Breast epithelium (tissue), 4 donors: ENCODE measurements at regions not wholly inside any gene's neighbourhood (a gene's known extent, or its start where the extent isn't known, plus 50 kb on each side); places are given as distances from the start of the nearest gene placed in this dataset.

Experiments used
- DNase-seq, 2 donors: peaks; one replicate each; pipeline ENCODE4 v3.0.0-alpha.2; 2019; ENCODE audit warnings: low spot score in 2 of 2
- H3K27ac ChIP-seq, 2 donors: fragments of 200-600 bp; sonication (generic) in 1 of 2; one replicate each; pipeline ENCODE4 v1.5.1; 2016 to 2019; ENCODE audit warnings: mild to moderate bottlenecking in 1 of 2
- H3K27me3 ChIP-seq, 2 donors: fragments of 200-600 bp; sonication (generic) in 1 of 2; one replicate each; pipeline versions ENCODE4 v1.5.1 to v1.6.0; 2017 to 2019; ENCODE audit warnings: control low read depth in 1 of 2, mild to moderate bottlenecking in 1 of 2
- H3K36me3 ChIP-seq: fragments of 200-600 bp; one replicate; pipeline ENCODE4 v1.5.1; 2019
- H3K4me1 ChIP-seq, 2 donors: fragments of 200-600 bp; sonication (generic); one replicate each; pipeline ENCODE4 v1.5.1; 2016 to 2019; ENCODE audit warnings: control low read depth in 1 of 2
- H3K4me3 ChIP-seq, 3 donors: fragments of 200-600 bp; sonication (generic); 1 replicate in 2 of 3; 2 replicates in 1 of 3; pipeline ENCODE4 v1.5.1; 2016 to 2019; ENCODE audit warnings: mild to moderate bottlenecking in 3 of 3, moderate library complexity in 2 of 3
- H3K9me3 ChIP-seq, 2 donors: fragments of 200-600 bp; sonication (generic) in 1 of 2; one replicate each; pipeline ENCODE4 v1.5.1; 2016 to 2019; ENCODE audit warnings: control low read depth in 1 of 2
- CTCF ChIP-seq, 3 donors: fragments of 450-650 bp; IDR thresholded peaks; one replicate each; pipeline ENCODE4 v1.5.1; 2016 to 2017; ENCODE audit warnings: antibody characterized with exemption in 3 of 3, mild to moderate bottlenecking in 3 of 3, moderate library complexity in 3 of 3
- POLR2A ChIP-seq: fragments of 450-650 bp; IDR thresholded peaks from one replicate; pipeline ENCODE4 v1.6.1; 2016; ENCODE audit warnings: antibody characterized with exemption, mild to moderate bottlenecking, moderate library complexity
- POLR2AphosphoS5 ChIP-seq, 3 donors: sonication (generic); formaldehyde crosslinking; IDR thresholded peaks; one replicate each; pipeline ENCODE4 v1.6.1; 2017; ENCODE audit warnings: antibody characterized with exemption in 3 of 3
- intact Hi-C: fragments of 100-400 bp; cut with DNase I; formaldehyde crosslinking; loops from one replicate; pipeline ENCODE4 v1.15.1; 2023; ENCODE audit warnings: low total_unique reads

- H3K27me3 ChIP-seq: no peaks in the 10 kb centered on the region
- no peaks in the 10 kb centered on the region for H3K9me3 ChIP-seq
- no peaks in the 10 kb centered on the region for H3K36me3 ChIP-seq
- no peaks in the 10 kb centered on the region for H3K4me1 ChIP-seq
- no peak overlapping the region for H3K4me3 ChIP-seq
- DNase-seq: no peak
- TF ChIP-seq POLR2AphosphoS5 (IDR thresholded peaks at IDR 0.05): no peak
- no peak for TF ChIP-seq POLR2A
- TF ChIP-seq CTCF (IDR thresholded peaks at IDR 0.05): no peak
- no peak overlapping the region for H3K27ac ChIP-seq
- intact Hi-C loops: no loop called here
Observed at GRCh38 chr11:81377418-81377817, 1356.2 kb downstream of the FAM181B start.

GRCh38 chr11:81373986-81374385 is 1359.7 kb downstream of the FAM181B start:
- Histone ChIP-seq H3K4me3 (no peak overlapping the region), H3K27ac (no peak overlapping the region), H3K4me1 (no peaks in the 10 kb centered on the region), H3K27me3 (no peaks in the 10 kb centered on the region), H3K9me3 (no peaks in the 10 kb centered on the region), H3K36me3 (no peaks in the 10 kb centered on the region)
- no peak for TF ChIP-seq POLR2A
- no peak for TF ChIP-seq CTCF (IDR thresholded peaks at IDR 0.05)
- TF ChIP-seq POLR2AphosphoS5 (IDR thresholded peaks at IDR 0.05): no peak
- intact Hi-C loops: no loop called here
- no peak for DNase-seq

GRCh38 chr11:81368192-81368591 is 1365.5 kb downstream of the FAM181B start:
- peaks cover 0 to 6% of the 10 kb centered on the region in 2 donors for H3K9me3 ChIP-seq
- H3K4me3 ChIP-seq: no peak overlapping the region
- TF ChIP-seq CTCF (IDR thresholded peaks at IDR 0.05) (no peak), POLR2A (no peak), POLR2AphosphoS5 (IDR thresholded peaks at IDR 0.05) (no peak)
- H3K27ac ChIP-seq: no peak overlapping the region
- H3K4me1 ChIP-seq: no peaks in the 10 kb centered on the region
- no peaks in the 10 kb centered on the region for H3K36me3 ChIP-seq
- intact Hi-C loops: loop anchor here (5.0 kb wide), 1 partner anchor 1621 kb away; no protein-coding TSS in a partner anchor
- no peak for DNase-seq
- H3K27me3 ChIP-seq: no peaks in the 10 kb centered on the region

- Histone ChIP-seq H3K27me3 (no peaks in the 10 kb centered on the region), H3K36me3 (no peaks in the 10 kb centered on the region), H3K9me3 (peaks cover 0 to 6% of the 10 kb centered on the region in 2 donors), H3K4me1 (no peaks in the 10 kb centered on the region), H3K27ac (no peak overlapping the region), H3K4me3 (no peak overlapping the region)
- TF ChIP-seq CTCF (IDR thresholded peaks at IDR 0.05): no peak
- TF ChIP-seq POLR2AphosphoS5 (IDR thresholded peaks at IDR 0.05): no peak
- TF ChIP-seq POLR2A: no peak
- DNase-seq: no peak
- intact Hi-C loops: loop anchor here (5.0 kb wide), 1 partner anchor 1618 kb away; no protein-coding TSS in a partner anchor
Observed at GRCh38 chr11:81365496-81365895, 1368.2 kb downstream of the FAM181B start.

GRCh38 chr11:81359476-81359875 is 1374.2 kb downstream of the FAM181B start:
- no peak overlapping the region for H3K4me3 ChIP-seq
- TF ChIP-seq POLR2A (no peak), CTCF (IDR thresholded peaks at IDR 0.05) (no peak), POLR2AphosphoS5 (IDR thresholded peaks at IDR 0.05) (no peak)
- H3K27me3 ChIP-seq: no peaks in the 10 kb centered on the region
- no peak overlapping the region for H3K27ac ChIP-seq
- DNase-seq: no peak
- H3K36me3 ChIP-seq: no peaks in the 10 kb centered on the region
- no peaks in the 10 kb centered on the region for H3K9me3 ChIP-seq
- intact Hi-C loops: no loop called here
- no peaks in the 10 kb centered on the region for H3K4me1 ChIP-seq
